ENCODE measurements at regions not wholly inside any gene's neighbourhood (a gene's known extent, or its start where the extent isn't known, plus 50 kb on each side); places are given as distances from the start of the nearest gene placed in this dataset.
"Not testable (repeated sequence)": the region's sequence is repeated elsewhere in the genome, so short reads cannot be mapped to it uniquely, and the experiment has no call there.

- CTCF ChIA-PET = interaction anchor here (1.0 to 1.2 kb wide), 2 partner anchors 15 to 21 kb away, joined by 3 read pairs; no protein-coding TSS in a partner anchor
- POLR2A ChIA-PET = no interaction called here
- no peak for TF ChIP-seq CTCF (IDR thresholded peaks at IDR 0.05; ENCODE audit: insufficient read depth, low read length, missing control alignments)
- DNase-seq (ENCODE audit: low read depth, low spot score) = no peak
- no peak overlapping the region for H3K4me3 ChIP-seq (ENCODE audit: low read depth, low read length)
Observed at GRCh38 chr1:221521686-221522085, 220.2 kb downstream of the DUSP10 start.

- no peak for TF ChIP-seq CTCF (IDR thresholded peaks at IDR 0.05; ENCODE audit: insufficient read depth, low read length, missing control alignments)
- no peak overlapping the region for H3K4me3 ChIP-seq (ENCODE audit: low read depth, low read length)
- no peak for DNase-seq (ENCODE audit: low read depth, low spot score)
- ChIA-PET CTCF (interaction anchor here (0.8 to 1.2 kb wide), 4 partner anchors 16 to 48 kb away, joined by 3 to 4 read pairs (median 3); no protein-coding TSS in a partner anchor), POLR2A (no interaction called here)
Observed at GRCh38 chr1:221522529-221522940, 219.4 kb downstream of the DUSP10 start.

GRCh38 chr1:221525749-221526148, 216.1 kb downstream of the DUSP10 start:
- no peak for DNase-seq (ENCODE audit: low read depth, low spot score)
- ChIA-PET POLR2A (no interaction called here), CTCF (interaction anchor here (1.3 to 4.6 kb wide), 3 partner anchors 12 to 46 kb away, joined by 3 to 14 read pairs (median 4); no protein-coding TSS in a partner anchor)
- no peak for TF ChIP-seq CTCF (IDR thresholded peaks at IDR 0.05; ENCODE audit: insufficient read depth, low read length, missing control alignments)
- no peak overlapping the region for H3K4me3 ChIP-seq (ENCODE audit: low read depth, low read length)

- DNase-seq (ENCODE audit: low read depth, low spot score) = no peak
- no peak for TF ChIP-seq CTCF (IDR thresholded peaks at IDR 0.05; ENCODE audit: insufficient read depth, low read length, missing control alignments)
- ChIA-PET CTCF (interaction anchor here (4.6 kb wide), 1 partner anchor 16 kb away, joined by 14 read pairs; no protein-coding TSS in a partner anchor), POLR2A (no interaction called here)
- H3K4me3 ChIP-seq (ENCODE audit: low read depth, low read length) = no peak overlapping the region
Observed at GRCh38 chr1:221527302-221527701, 214.6 kb downstream of the DUSP10 start.

GRCh38 chr1:221527886-221528624, 213.8 kb downstream of the DUSP10 start:
- no peak overlapping the region for H3K4me3 ChIP-seq (ENCODE audit: low read depth, low read length)
- CTCF ChIA-PET = interaction anchor here (1.1 to 4.6 kb wide), 2 partner anchors 15 to 104 kb away, joined by 3 to 14 read pairs; no protein-coding TSS in a partner anchor
- DNase-seq (ENCODE audit: low read depth, low spot score) = no peak
- POLR2A ChIA-PET = no interaction called here
- TF ChIP-seq CTCF (IDR thresholded peaks at IDR 0.05; ENCODE audit: insufficient read depth, low read length, missing control alignments) = no peak

GRCh38 chr1:221530159-221530558, 211.7 kb downstream of the DUSP10 start:
- DNase-seq (ENCODE audit: low read depth, low spot score); POLR2A ChIA-PET; H3K4me3 ChIP-seq (ENCODE audit: low read depth, low read length): not testable (repeated sequence)
- CTCF ChIA-PET = interaction anchor here (1.6 kb wide), 1 partner anchor 12 kb away, joined by 5 read pairs; no protein-coding TSS in a partner anchor

All from AG04449 (cell line).